GM23338 (cell line): ENCODE measurements at regions not wholly inside any gene's neighbourhood (a gene's known extent, or its start where the extent isn't known, plus 50 kb on each side); places are given as distances from the start of the nearest gene placed in this dataset.

ENCODE experiments used
- CREB1 ChIP-seq: fragments of 250-450 bp; sonication (Bioruptor Pico); IDR thresholded peaks from 2 replicates; pipeline ENCODE4 v1.5.0; 2020; ENCODE audit warnings: low read depth, mild to moderate bottlenecking, moderate library complexity
- CTCF ChIP-seq, 2 experiments: fragments of 200-600 bp in 1 of 2; sonication (generic) in 1 of 2; conservative IDR thresholded peaks; 2 replicates each; pipeline versions ENCODE4 v1.5.1 to v1.6.1; 2016 to 2017; ENCODE audit warnings: antibody characterized with exemption in 2 of 2, low read depth in 2 of 2, mild to moderate bottlenecking in 2 of 2, moderate library complexity in 1 of 2
- JUNB ChIP-seq: IDR thresholded peaks from one replicate; pipeline ENCODE4 v1.6.1; 2016; ENCODE audit warnings: antibody characterized with exemption; ENCODE audit not compliant: unreplicated experiment
- POLR2AphosphoS5 ChIP-seq: IDR thresholded peaks from 2 replicates; pipeline ENCODE4 v1.6.1; 2016; ENCODE audit warnings: antibody characterized with exemption, low read depth
- REST ChIP-seq: IDR thresholded peaks from one replicate; pipeline ENCODE4 v1.6.1; 2018; ENCODE audit warnings: antibody characterized with exemption; ENCODE audit not compliant: unreplicated experiment

- TF ChIP-seq CTCF (conservative IDR thresholded peaks at IDR 0.05; ENCODE audit: low read depth in 2 of 2) (no peak), CREB1 (no peak), REST (no peak), POLR2AphosphoS5 (no peak), JUNB (no peak)
Measured at GRCh38 chr11:24181395-24182047, 315.3 kb upstream of the LUZP2 start.
